ENCODE measurements at regions not wholly inside any gene's neighbourhood (a gene's known extent, or its start where the extent isn't known, plus 50 kb on each side); places are given as distances from the start of the nearest gene placed in this dataset.
"Not testable (repeated sequence)": the region's sequence is repeated elsewhere in the genome, so short reads cannot be mapped to it uniquely, and the experiment has no call there.

- DNase-seq (ENCODE audit: low read depth) (no peak), FAIRE-seq (no peak)
- no peaks in the 10 kb centered on the region for H3K36me3 ChIP-seq (ENCODE audit: control insufficient read depth, insufficient read depth, low read length)
- no peak for TF ChIP-seq CTCF (IDR thresholded peaks at IDR 0.05; ENCODE audit: insufficient read depth, low read length, severe bottlenecking)
- no peak overlapping the region for H3K4me3 ChIP-seq (ENCODE audit: low read depth, low read length)
- no peaks in the 10 kb centered on the region for H3K27me3 ChIP-seq (ENCODE audit: control insufficient read depth, insufficient read depth, low read length)
Measured at GRCh38 chr3:99559196-99559595, 79.2 kb upstream of the COL8A1 start.

- H3K36me3 ChIP-seq (ENCODE audit: control insufficient read depth, insufficient read depth, low read length); H3K4me3 ChIP-seq (ENCODE audit: low read depth, low read length); FAIRE-seq; DNase-seq (ENCODE audit: low read depth); H3K27me3 ChIP-seq (ENCODE audit: control insufficient read depth, insufficient read depth, low read length): not testable (repeated sequence)
Measured at GRCh38 chr3:99555885-99556284, 82.5 kb upstream of the COL8A1 start.

GRCh38 chr3:99551520-99551919, 86.9 kb upstream of the COL8A1 start:
- Histone ChIP-seq H3K27me3 (ENCODE audit: control insufficient read depth, insufficient read depth, low read length) (no peaks in the 10 kb centered on the region), H3K36me3 (ENCODE audit: control insufficient read depth, insufficient read depth, low read length) (no peaks in the 10 kb centered on the region), H3K4me3 (ENCODE audit: low read depth, low read length) (no peak overlapping the region)
- no peak for FAIRE-seq
- DNase-seq (ENCODE audit: low read depth), result no peak
- peak; percentile 6 for TF ChIP-seq CTCF (IDR thresholded peaks at IDR 0.05; ENCODE audit: insufficient read depth, low read length, severe bottlenecking)

GRCh38 chr3:99549957-99550603, 88.3 kb upstream of the COL8A1 start:
- Histone ChIP-seq H3K4me3 (ENCODE audit: low read depth, low read length) (no peak overlapping the region), H3K36me3 (ENCODE audit: control insufficient read depth, insufficient read depth, low read length) (no peaks in the 10 kb centered on the region), H3K27me3 (ENCODE audit: control insufficient read depth, insufficient read depth, low read length) (no peaks in the 10 kb centered on the region)
- peak; percentile 28 for FAIRE-seq
- peak; percentile 84 for DNase-seq (ENCODE audit: low read depth)
- no peak for TF ChIP-seq CTCF (IDR thresholded peaks at IDR 0.05; ENCODE audit: insufficient read depth, low read length, severe bottlenecking)

GRCh38 chr3:99549220-99549619, 89.2 kb upstream of the COL8A1 start:
- FAIRE-seq (no peak), DNase-seq (ENCODE audit: low read depth) (no peak)
- Histone ChIP-seq H3K4me3 (ENCODE audit: low read depth, low read length) (no peak overlapping the region), H3K27me3 (ENCODE audit: control insufficient read depth, insufficient read depth, low read length) (no peaks in the 10 kb centered on the region), H3K36me3 (ENCODE audit: control insufficient read depth, insufficient read depth, low read length) (no peaks in the 10 kb centered on the region)
- no peak for TF ChIP-seq CTCF (IDR thresholded peaks at IDR 0.05; ENCODE audit: insufficient read depth, low read length, severe bottlenecking)

GRCh38 chr3:99548674-99549073, 89.7 kb upstream of the COL8A1 start:
- H3K36me3 ChIP-seq (ENCODE audit: control insufficient read depth, insufficient read depth, low read length), result no peaks in the 10 kb centered on the region
- no peaks in the 10 kb centered on the region for H3K27me3 ChIP-seq (ENCODE audit: control insufficient read depth, insufficient read depth, low read length)
- DNase-seq (ENCODE audit: low read depth) (peak; percentile 71), FAIRE-seq (no peak)
- H3K4me3 ChIP-seq (ENCODE audit: low read depth, low read length), result no peak overlapping the region
- no peak for TF ChIP-seq CTCF (IDR thresholded peaks at IDR 0.05; ENCODE audit: insufficient read depth, low read length, severe bottlenecking)

Measured in bronchial epithelial cell (primary cell).